ENCODE measurements at regions not wholly inside any gene's neighbourhood (a gene's known extent, or its start where the extent isn't known, plus 50 kb on each side); places are given as distances from the start of the nearest gene placed in this dataset.
"Not testable (repeated sequence)": the region's sequence is repeated elsewhere in the genome, so short reads cannot be mapped to it uniquely, and the experiment has no call there.

- Histone ChIP-seq H3K36me3 (ENCODE audit: control insufficient read depth, insufficient read depth, low read length) (no peaks in the 10 kb centered on the region), H3K4me3 (ENCODE audit: low read length) (no peak overlapping the region), H3K9me3 (replicated peaks; ENCODE audit: control insufficient read depth, low read depth, low read length) (peaks cover 17% of the 10 kb centered on the region), H3K4me1 (ENCODE audit: control insufficient read depth, insufficient read depth, low read length) (peaks cover 3% of the 10 kb centered on the region), H3K27ac (ENCODE audit: low read length) (no peak overlapping the region), H3K27me3 (ENCODE audit: control insufficient read depth, insufficient read depth, low read length) (no peaks in the 10 kb centered on the region)
- DNase-seq, result no peak
- WGBS (ENCODE audit: insufficient coverage), result no CpG with 5 or more reads among the region's 1 CpG
Observed at GRCh38 chr6:25133568-25133967, 145.6 kb upstream of the CARMIL1 start.

- Histone ChIP-seq H3K36me3 (ENCODE audit: control insufficient read depth, insufficient read depth, low read length) (no peaks in the 10 kb centered on the region), H3K27ac (ENCODE audit: low read length) (peak overlapping the region; percentile 24), H3K27me3 (ENCODE audit: control insufficient read depth, insufficient read depth, low read length) (no peaks in the 10 kb centered on the region), H3K4me3 (ENCODE audit: low read length) (no peak overlapping the region), H3K9me3 (replicated peaks; ENCODE audit: control insufficient read depth, low read depth, low read length) (peaks cover 17% of the 10 kb centered on the region), H3K4me1 (ENCODE audit: control insufficient read depth, insufficient read depth, low read length) (peaks cover 3% of the 10 kb centered on the region)
- WGBS (ENCODE audit: insufficient coverage), result no CpG with 5 or more reads among the region's 3 CpGs
- peak; percentile 82 for DNase-seq
Observed at GRCh38 chr6:25136854-25137253, 142.3 kb upstream of the CARMIL1 start.

GRCh38 chr6:25137480-25137879 lies 141.7 kb upstream of the CARMIL1 start:
- peaks cover 3% of the 10 kb centered on the region for H3K4me1 ChIP-seq (ENCODE audit: control insufficient read depth, insufficient read depth, low read length)
- H3K4me3 ChIP-seq (ENCODE audit: low read length), result no peak overlapping the region
- peaks cover 16% of the 10 kb centered on the region for H3K9me3 ChIP-seq (replicated peaks; ENCODE audit: control insufficient read depth, low read depth, low read length)
- no peaks in the 10 kb centered on the region for H3K36me3 ChIP-seq (ENCODE audit: control insufficient read depth, insufficient read depth, low read length)
- H3K27me3 ChIP-seq (ENCODE audit: control insufficient read depth, insufficient read depth, low read length), result no peaks in the 10 kb centered on the region
- peak overlapping the region; percentile 94 for H3K27ac ChIP-seq (ENCODE audit: low read length)
- DNase-seq, result peak; percentile 10
- 84% methylated on average over 4 of the region's 7 CpGs for WGBS (ENCODE audit: insufficient coverage)

GRCh38 chr6:25137916-25138232 lies 141.3 kb upstream of the CARMIL1 start:
- WGBS (ENCODE audit: insufficient coverage), result 35% methylated on average over 4 of the region's 5 CpGs
- peak overlapping the region; percentile 28 for H3K4me3 ChIP-seq (ENCODE audit: low read length)

GRCh38 chr6:25138233-25138933 lies 140.8 kb upstream of the CARMIL1 start:
- WGBS (ENCODE audit: insufficient coverage), result 20% methylated on average over 7 of the region's 7 CpGs
- Histone ChIP-seq H3K9me3 (replicated peaks; ENCODE audit: control insufficient read depth, low read depth, low read length) (peaks cover 9% of the 10 kb centered on the region), H3K36me3 (ENCODE audit: control insufficient read depth, insufficient read depth, low read length) (no peaks in the 10 kb centered on the region), H3K27me3 (ENCODE audit: control insufficient read depth, insufficient read depth, low read length) (no peaks in the 10 kb centered on the region), H3K4me1 (ENCODE audit: control insufficient read depth, insufficient read depth, low read length) (peaks cover 3% of the 10 kb centered on the region), H3K27ac (ENCODE audit: low read length) (peak overlapping the region; percentile 94), H3K4me3 (ENCODE audit: low read length) (peak overlapping the region; percentile 28)
- DNase-seq, result peak; percentile 92

More at GRCh38 chr6:25137916-25138232, 141.3 kb upstream of the CARMIL1 start:
- peaks cover 13% of the 10 kb centered on the region for H3K9me3 ChIP-seq (replicated peaks; ENCODE audit: control insufficient read depth, low read depth, low read length)
- peak overlapping the region; percentile 94 for H3K27ac ChIP-seq (ENCODE audit: low read length)
- no peaks in the 10 kb centered on the region for H3K36me3 ChIP-seq (ENCODE audit: control insufficient read depth, insufficient read depth, low read length)
- DNase-seq, result no peak
- peaks cover 3% of the 10 kb centered on the region for H3K4me1 ChIP-seq (ENCODE audit: control insufficient read depth, insufficient read depth, low read length)
- no peaks in the 10 kb centered on the region for H3K27me3 ChIP-seq (ENCODE audit: control insufficient read depth, insufficient read depth, low read length)

GRCh38 chr6:25138934-25139415 lies 140.2 kb upstream of the CARMIL1 start:
- no CpG with 5 or more reads among the region's 2 CpGs for WGBS (ENCODE audit: insufficient coverage)
- Histone ChIP-seq H3K36me3 (ENCODE audit: control insufficient read depth, insufficient read depth, low read length) (no peaks in the 10 kb centered on the region), H3K4me1 (ENCODE audit: control insufficient read depth, insufficient read depth, low read length) (peaks cover 3% of the 10 kb centered on the region), H3K4me3 (ENCODE audit: low read length) (peak overlapping the region; percentile 28), H3K9me3 (replicated peaks; ENCODE audit: control insufficient read depth, low read depth, low read length) (peaks cover 6% of the 10 kb centered on the region), H3K27ac (ENCODE audit: low read length) (peak overlapping the region; percentile 94), H3K27me3 (ENCODE audit: control insufficient read depth, insufficient read depth, low read length) (no peaks in the 10 kb centered on the region)
- no peak for DNase-seq

GRCh38 chr6:25139608-25140007 lies 139.6 kb upstream of the CARMIL1 start:
- not testable (repeated sequence) for H3K9me3 ChIP-seq (replicated peaks; ENCODE audit: control insufficient read depth, low read depth, low read length); H3K4me1 ChIP-seq (ENCODE audit: control insufficient read depth, insufficient read depth, low read length); H3K36me3 ChIP-seq (ENCODE audit: control insufficient read depth, insufficient read depth, low read length); H3K27ac ChIP-seq (ENCODE audit: low read length); H3K4me3 ChIP-seq (ENCODE audit: low read length); H3K27me3 ChIP-seq (ENCODE audit: control insufficient read depth, insufficient read depth, low read length); DNase-seq
- WGBS (ENCODE audit: insufficient coverage), result 70% methylated on average over 28 of the region's 36 CpGs

- H3K9me3 ChIP-seq (replicated peaks; ENCODE audit: control insufficient read depth, low read depth, low read length), result no peaks in the 10 kb centered on the region
- H3K4me1 ChIP-seq (ENCODE audit: control insufficient read depth, insufficient read depth, low read length), result no peaks in the 10 kb centered on the region
- H3K27me3 ChIP-seq (ENCODE audit: control insufficient read depth, insufficient read depth, low read length), result no peaks in the 10 kb centered on the region
- WGBS (ENCODE audit: insufficient coverage), result 67% methylated on average over 1 of the region's 2 CpGs
- peak; percentile 32 for DNase-seq
- no peaks in the 10 kb centered on the region for H3K36me3 ChIP-seq (ENCODE audit: control insufficient read depth, insufficient read depth, low read length)
- H3K4me3 ChIP-seq (ENCODE audit: low read length), result no peak overlapping the region
- no peak overlapping the region for H3K27ac ChIP-seq (ENCODE audit: low read length)
Observed at GRCh38 chr6:25142506-25142905, 136.7 kb upstream of the CARMIL1 start.

- no peaks in the 10 kb centered on the region for H3K27me3 ChIP-seq (ENCODE audit: control insufficient read depth, insufficient read depth, low read length)
- no peak overlapping the region for H3K27ac ChIP-seq (ENCODE audit: low read length)
- WGBS (ENCODE audit: insufficient coverage), result no CpG with 5 or more reads among the region's 1 CpG
- H3K4me3 ChIP-seq (ENCODE audit: low read length), result no peak overlapping the region
- DNase-seq, result no peak
- H3K4me1 ChIP-seq (ENCODE audit: control insufficient read depth, insufficient read depth, low read length), result no peaks in the 10 kb centered on the region
- no peaks in the 10 kb centered on the region for H3K9me3 ChIP-seq (replicated peaks; ENCODE audit: control insufficient read depth, low read depth, low read length)
- no peaks in the 10 kb centered on the region for H3K36me3 ChIP-seq (ENCODE audit: control insufficient read depth, insufficient read depth, low read length)
Observed at GRCh38 chr6:25144919-25145318, 134.3 kb upstream of the CARMIL1 start.

- Histone ChIP-seq H3K27me3 (ENCODE audit: control insufficient read depth, insufficient read depth, low read length) (no peaks in the 10 kb centered on the region), H3K9me3 (replicated peaks; ENCODE audit: control insufficient read depth, low read depth, low read length) (no peaks in the 10 kb centered on the region), H3K36me3 (ENCODE audit: control insufficient read depth, insufficient read depth, low read length) (no peaks in the 10 kb centered on the region), H3K4me3 (ENCODE audit: low read length) (no peak overlapping the region), H3K4me1 (ENCODE audit: control insufficient read depth, insufficient read depth, low read length) (no peaks in the 10 kb centered on the region), H3K27ac (ENCODE audit: low read length) (no peak overlapping the region)
- DNase-seq, result no peak
Observed at GRCh38 chr6:25147223-25147622, 132.0 kb upstream of the CARMIL1 start.

- Histone ChIP-seq H3K36me3 (ENCODE audit: control insufficient read depth, insufficient read depth, low read length) (no peaks in the 10 kb centered on the region), H3K4me3 (ENCODE audit: low read length) (no peak overlapping the region), H3K9me3 (replicated peaks; ENCODE audit: control insufficient read depth, low read depth, low read length) (no peaks in the 10 kb centered on the region), H3K4me1 (ENCODE audit: control insufficient read depth, insufficient read depth, low read length) (no peaks in the 10 kb centered on the region), H3K27me3 (ENCODE audit: control insufficient read depth, insufficient read depth, low read length) (no peaks in the 10 kb centered on the region), H3K27ac (ENCODE audit: low read length) (no peak overlapping the region)
- DNase-seq, result no peak
- WGBS (ENCODE audit: insufficient coverage), result no CpG with 5 or more reads among the region's 1 CpG
Observed at GRCh38 chr6:25150031-25150430, 129.1 kb upstream of the CARMIL1 start.
